ENCODE measurements at regions not wholly inside any gene's neighbourhood (a gene's known extent, or its start where the extent isn't known, plus 50 kb on each side); places are given as distances from the start of the nearest gene placed in this dataset.

DNA sequence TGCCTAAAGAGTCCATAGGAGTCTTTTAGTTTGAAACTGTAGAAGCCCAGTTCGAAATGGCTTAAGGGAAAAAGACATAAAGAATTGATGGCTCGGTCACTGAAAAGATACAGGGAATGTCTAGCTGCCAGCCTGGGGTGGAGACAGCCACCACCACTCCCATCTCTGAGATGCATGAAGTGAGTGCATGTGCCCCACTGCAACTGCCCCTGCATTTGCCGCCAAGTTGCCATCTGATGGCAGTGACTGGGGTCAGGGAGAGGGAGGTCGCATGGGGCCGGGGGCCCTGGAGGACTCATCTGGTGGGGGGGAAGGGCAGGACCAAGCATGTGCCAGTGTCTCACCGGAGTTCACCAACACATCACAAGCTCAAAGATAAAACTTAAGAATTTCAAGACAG lies 385.8 kb upstream of the SULF2 start:
- TF ChIP-seq, protein P1, sequence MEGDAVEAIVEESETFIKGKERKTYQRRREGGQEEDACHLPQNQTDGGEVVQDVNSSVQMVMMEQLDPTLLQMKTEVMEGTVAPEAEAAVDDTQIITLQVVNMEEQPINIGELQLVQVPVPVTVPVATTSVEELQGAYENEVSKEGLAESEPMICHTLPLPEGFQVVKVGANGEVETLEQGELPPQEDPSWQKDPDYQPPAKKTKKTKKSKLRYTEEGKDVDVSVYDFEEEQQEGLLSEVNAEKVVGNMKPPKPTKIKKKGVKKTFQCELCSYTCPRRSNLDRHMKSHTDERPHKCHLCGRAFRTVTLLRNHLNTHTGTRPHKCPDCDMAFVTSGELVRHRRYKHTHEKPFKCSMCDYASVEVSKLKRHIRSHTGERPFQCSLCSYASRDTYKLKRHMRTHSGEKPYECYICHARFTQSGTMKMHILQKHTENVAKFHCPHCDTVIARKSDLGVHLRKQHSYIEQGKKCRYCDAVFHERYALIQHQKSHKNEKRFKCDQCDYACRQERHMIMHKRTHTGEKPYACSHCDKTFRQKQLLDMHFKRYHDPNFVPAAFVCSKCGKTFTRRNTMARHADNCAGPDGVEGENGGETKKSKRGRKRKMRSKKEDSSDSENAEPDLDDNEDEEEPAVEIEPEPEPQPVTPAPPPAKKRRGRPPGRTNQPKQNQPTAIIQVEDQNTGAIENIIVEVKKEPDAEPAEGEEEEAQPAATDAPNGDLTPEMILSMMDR (IDR thresholded peaks at IDR 0.05; ENCODE audit: low read depth, low read length) = no peak
- TF ChIP-seq POLR2A (IDR thresholded peaks at IDR 0.05; ENCODE audit: extremely low read depth, insufficient read length) = no peak
- TF ChIP-seq, protein P2, sequence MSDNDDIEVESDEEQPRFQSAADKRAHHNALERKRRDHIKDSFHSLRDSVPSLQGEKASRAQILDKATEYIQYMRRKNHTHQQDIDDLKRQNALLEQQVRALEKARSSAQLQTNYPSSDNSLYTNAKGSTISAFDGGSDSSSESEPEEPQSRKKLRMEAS (IDR thresholded peaks at IDR 0.05; ENCODE audit: low read depth, low read length) = no peak
- no peak for TF ChIP-seq MYC (IDR thresholded peaks at IDR 0.05; ENCODE audit: low read depth, low read length)
- no peak for DNase-seq (ENCODE audit: low read depth)
- H3K4me3 ChIP-seq (ENCODE audit: low read depth, low read length) = no peak overlapping the region

DNA sequence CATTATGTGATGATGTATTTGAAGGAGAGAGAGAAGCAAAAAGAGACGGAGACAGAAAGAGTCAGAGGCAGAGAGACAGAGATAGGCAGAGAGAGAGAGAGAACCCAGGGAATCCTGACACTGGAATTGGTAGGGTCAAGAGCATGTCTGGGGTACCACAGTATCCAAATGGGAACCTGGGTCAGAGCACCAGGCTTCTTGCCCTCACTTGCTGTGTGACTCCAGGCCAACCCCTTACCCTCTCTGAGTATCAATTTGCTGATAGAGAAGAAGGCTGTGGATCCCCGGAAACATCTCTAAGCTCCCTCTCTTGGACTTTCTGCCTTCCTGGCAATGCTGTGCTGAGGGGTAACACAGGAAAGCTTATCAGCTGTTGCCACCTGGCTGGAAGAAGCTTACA lies 385.3 kb upstream of the SULF2 start:
- DNase-seq (ENCODE audit: low read depth) = no peak
- no peak overlapping the region for H3K4me3 ChIP-seq (ENCODE audit: low read depth, low read length)
- TF ChIP-seq POLR2A (IDR thresholded peaks at IDR 0.05; ENCODE audit: extremely low read depth, insufficient read length) = no peak

DNA sequence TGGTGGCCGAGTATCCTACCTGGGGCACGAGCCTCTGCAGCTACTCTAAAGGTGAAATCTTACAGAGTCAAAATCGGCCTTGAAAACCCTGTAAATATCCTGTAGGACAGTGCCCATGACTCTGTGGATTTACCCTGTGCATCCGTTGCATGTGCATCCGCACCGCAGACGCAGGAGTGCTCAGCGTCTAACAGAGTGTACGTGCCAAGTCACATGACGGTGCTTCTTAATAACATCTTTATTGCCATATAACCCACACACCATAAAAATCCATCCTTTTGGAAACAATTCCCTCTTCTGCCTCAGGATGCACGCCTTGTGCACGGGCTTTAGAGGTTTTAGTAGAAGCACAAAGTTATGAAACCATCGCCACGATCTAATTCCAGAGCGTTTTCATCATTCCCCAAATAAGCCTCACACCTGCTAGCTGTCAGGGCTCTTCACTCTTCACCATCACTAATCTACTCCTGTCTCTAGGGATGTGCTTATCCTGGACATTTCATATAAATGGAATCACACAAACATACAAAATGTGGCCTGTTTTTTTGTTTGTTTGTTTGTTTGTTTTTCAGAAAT lies 384.5 kb upstream of the SULF2 start:
- TF ChIP-seq MYC (IDR thresholded peaks at IDR 0.05; ENCODE audit: low read depth, low read length) (no peak), POLR2A (IDR thresholded peaks at IDR 0.05; ENCODE audit: extremely low read depth, insufficient read length) (no peak)
- TF ChIP-seq, protein P1 (IDR thresholded peaks at IDR 0.05; ENCODE audit: low read depth, low read length) = no peak
- TF ChIP-seq, protein P2 (IDR thresholded peaks at IDR 0.05; ENCODE audit: low read depth, low read length) = no peak
- no peak overlapping the region for H3K4me3 ChIP-seq (ENCODE audit: low read depth, low read length)
- DNase-seq (ENCODE audit: low read depth) = no peak

DNA sequence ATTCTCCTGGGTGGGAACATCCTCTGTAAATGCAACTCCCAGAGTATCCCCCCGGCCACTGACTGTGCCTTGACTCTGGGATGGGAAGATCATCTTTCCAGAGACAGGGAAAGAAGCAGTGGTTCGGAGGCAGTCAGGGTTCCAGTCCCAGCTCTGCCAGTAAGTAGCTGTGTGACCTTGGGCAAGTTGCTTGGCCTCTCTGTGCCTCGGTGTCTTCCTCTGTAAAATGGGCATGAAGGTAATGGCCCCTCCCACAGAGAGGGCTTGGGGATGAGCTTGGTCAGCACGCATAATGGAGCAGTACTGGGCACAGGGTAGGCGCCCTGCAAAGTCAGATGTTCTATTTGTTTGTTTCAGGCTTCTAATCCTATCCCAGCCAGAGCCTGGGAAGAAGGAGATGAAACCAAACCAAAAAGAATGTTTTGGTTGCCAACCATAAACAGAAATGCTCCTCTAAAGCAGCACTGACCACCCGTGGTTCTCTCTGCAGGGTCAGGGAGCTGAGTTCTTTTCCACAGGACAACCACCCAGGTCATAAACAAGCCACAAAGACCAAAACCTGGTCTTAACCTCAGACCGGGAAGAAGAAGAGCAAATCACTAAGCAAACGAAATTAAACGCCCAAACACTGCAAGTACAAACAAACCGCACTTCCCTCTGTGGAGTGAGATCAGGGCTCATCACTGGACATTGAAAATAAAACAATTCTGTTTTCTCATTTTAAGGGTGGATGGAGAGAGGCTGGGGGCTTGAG lies 381.0 kb upstream of the SULF2 start:
- no peak for DNase-seq (ENCODE audit: low read depth)
- TF ChIP-seq POLR2A (IDR thresholded peaks at IDR 0.05; ENCODE audit: extremely low read depth, insufficient read length) (no peak), MYC (IDR thresholded peaks at IDR 0.05; ENCODE audit: low read depth, low read length) (no peak)
- TF ChIP-seq, protein P2 (IDR thresholded peaks at IDR 0.05; ENCODE audit: low read depth, low read length) = no peak
- TF ChIP-seq, protein P1 (IDR thresholded peaks at IDR 0.05; ENCODE audit: low read depth, low read length) = no peak
- H3K4me3 ChIP-seq (ENCODE audit: low read depth, low read length) = no peak overlapping the region

DNA sequence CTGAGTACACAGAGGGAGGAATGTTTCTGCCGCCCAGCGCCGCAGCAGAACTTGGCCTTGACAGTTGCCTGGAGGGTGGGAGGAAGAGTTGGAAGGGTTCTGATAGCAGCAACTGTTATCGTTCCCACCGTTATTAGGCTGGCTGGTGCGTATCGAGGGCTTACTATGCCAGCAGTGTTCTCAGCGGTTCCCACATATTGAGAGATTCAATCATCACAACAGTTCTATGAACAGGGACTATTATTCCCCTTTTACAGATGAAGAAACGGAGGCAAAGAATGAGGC lies 380.1 kb upstream of the SULF2 start:
- no peak for DNase-seq (ENCODE audit: low read depth)
- TF ChIP-seq MYC (IDR thresholded peaks at IDR 0.05; ENCODE audit: low read depth, low read length) (no peak), POLR2A (IDR thresholded peaks at IDR 0.05; ENCODE audit: extremely low read depth, insufficient read length) (no peak)
- TF ChIP-seq, protein P1 (IDR thresholded peaks at IDR 0.05; ENCODE audit: low read depth, low read length) = no peak
- TF ChIP-seq, protein P2 (IDR thresholded peaks at IDR 0.05; ENCODE audit: low read depth, low read length) = no peak

DNA sequence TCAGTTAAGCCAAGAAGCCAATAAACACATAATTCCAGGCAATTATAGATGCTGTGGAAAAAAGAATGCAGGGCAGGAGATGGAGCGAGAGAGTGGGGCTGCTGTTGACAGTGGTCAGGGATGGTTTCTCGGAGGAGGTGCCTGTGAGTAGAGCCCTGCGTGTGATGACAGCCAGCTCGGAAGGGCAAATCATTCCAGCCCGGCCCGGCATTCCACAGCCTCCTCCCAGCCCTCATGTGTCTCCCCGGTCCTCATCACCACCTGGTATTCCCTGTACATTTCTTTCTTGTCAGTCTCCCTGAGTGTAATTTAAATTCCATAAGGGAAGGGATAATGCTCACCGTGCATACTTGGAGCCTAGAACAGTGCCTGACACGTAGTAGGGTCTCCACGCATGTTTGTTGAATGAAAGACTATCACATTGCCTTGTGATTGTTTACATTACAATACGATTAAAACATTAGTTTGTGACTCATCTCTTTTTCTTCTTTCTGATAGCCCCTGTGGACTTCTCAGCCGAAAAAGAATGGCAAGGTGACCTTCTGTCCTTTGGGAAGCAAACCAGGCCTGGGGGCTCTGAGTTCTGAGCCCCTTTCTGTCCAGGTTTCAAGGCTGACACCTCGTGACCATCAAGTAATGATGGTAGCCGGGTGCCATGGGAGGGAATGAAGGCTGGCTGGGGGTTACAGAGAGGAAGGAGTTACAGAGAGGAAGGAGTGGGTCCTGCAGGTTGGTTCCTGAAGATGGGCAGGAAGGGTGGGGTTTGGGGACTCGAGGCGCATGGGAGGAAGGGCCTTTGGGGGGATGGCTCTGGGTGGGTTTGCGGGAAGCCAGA lies 379.5 kb upstream of the SULF2 start:
- H3K4me3 ChIP-seq (ENCODE audit: low read depth, low read length) = no peak overlapping the region
- TF ChIP-seq, protein P1 (IDR thresholded peaks at IDR 0.05; ENCODE audit: low read depth, low read length) = no peak
- TF ChIP-seq, protein P2 (IDR thresholded peaks at IDR 0.05; ENCODE audit: low read depth, low read length) = no peak
- TF ChIP-seq POLR2A (IDR thresholded peaks at IDR 0.05; ENCODE audit: extremely low read depth, insufficient read length) (no peak), MYC (IDR thresholded peaks at IDR 0.05; ENCODE audit: low read depth, low read length) (no peak)
- DNase-seq (ENCODE audit: low read depth) = no peak

More for the DNA sequence above, 380.1 kb upstream of the SULF2 start:
- no peak overlapping the region for H3K4me3 ChIP-seq (ENCODE audit: low read depth, low read length)
